ENCODE measurements at regions not wholly inside any gene's neighbourhood (a gene's known extent, or its start where the extent isn't known, plus 50 kb on each side); places are given as distances from the start of the nearest gene placed in this dataset.

DNA sequence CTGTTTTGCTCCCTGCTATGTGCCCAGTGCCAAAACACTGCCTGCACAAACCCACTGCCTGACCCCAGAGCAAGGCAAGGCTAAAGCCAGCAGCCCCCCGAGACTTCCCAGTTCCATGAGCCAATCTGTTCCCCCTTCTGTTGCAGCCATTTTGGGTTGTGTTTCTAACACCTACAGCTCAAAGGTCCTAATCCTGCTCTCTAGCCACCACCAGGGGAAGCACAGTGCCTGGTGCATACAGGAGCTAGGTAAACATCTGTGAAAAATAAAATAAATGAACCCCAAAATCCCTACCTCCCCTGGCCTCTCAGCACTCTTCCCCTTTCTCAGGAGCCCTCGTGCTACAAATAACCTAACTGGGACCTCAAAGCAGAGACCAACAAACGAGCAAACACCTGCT, 190.2 kb downstream of the MATN1 start:
- TF ChIP-seq, protein P1, sequence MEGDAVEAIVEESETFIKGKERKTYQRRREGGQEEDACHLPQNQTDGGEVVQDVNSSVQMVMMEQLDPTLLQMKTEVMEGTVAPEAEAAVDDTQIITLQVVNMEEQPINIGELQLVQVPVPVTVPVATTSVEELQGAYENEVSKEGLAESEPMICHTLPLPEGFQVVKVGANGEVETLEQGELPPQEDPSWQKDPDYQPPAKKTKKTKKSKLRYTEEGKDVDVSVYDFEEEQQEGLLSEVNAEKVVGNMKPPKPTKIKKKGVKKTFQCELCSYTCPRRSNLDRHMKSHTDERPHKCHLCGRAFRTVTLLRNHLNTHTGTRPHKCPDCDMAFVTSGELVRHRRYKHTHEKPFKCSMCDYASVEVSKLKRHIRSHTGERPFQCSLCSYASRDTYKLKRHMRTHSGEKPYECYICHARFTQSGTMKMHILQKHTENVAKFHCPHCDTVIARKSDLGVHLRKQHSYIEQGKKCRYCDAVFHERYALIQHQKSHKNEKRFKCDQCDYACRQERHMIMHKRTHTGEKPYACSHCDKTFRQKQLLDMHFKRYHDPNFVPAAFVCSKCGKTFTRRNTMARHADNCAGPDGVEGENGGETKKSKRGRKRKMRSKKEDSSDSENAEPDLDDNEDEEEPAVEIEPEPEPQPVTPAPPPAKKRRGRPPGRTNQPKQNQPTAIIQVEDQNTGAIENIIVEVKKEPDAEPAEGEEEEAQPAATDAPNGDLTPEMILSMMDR (IDR thresholded peaks at IDR 0.05 in 4 of 5, conservative IDR thresholded peaks at IDR 0.05 in 1 of 5): no peak
- no peak for TF ChIP-seq POLR2A (IDR thresholded peaks at IDR 0.05)

All from gastrocnemius medialis (tissue), 4 donors.